GM21576 (cell line): ENCODE measurements at regions not wholly inside any gene's neighbourhood (a gene's known extent, or its start where the extent isn't known, plus 50 kb on each side); places are given as distances from the start of the nearest gene placed in this dataset.
"Not testable (repeated sequence)": the region's sequence is repeated elsewhere in the genome, so short reads cannot be mapped to it uniquely, and the experiment has no call there.

Experiments used
- ATAC-seq: cut with Tn5 transposase; IDR thresholded peaks from one replicate; pipeline ENCODE4 v1.9.1; 2021; ENCODE audit warnings: mild to moderate bottlenecking, moderate library complexity; ENCODE audit not compliant: unreplicated experiment

DNA sequence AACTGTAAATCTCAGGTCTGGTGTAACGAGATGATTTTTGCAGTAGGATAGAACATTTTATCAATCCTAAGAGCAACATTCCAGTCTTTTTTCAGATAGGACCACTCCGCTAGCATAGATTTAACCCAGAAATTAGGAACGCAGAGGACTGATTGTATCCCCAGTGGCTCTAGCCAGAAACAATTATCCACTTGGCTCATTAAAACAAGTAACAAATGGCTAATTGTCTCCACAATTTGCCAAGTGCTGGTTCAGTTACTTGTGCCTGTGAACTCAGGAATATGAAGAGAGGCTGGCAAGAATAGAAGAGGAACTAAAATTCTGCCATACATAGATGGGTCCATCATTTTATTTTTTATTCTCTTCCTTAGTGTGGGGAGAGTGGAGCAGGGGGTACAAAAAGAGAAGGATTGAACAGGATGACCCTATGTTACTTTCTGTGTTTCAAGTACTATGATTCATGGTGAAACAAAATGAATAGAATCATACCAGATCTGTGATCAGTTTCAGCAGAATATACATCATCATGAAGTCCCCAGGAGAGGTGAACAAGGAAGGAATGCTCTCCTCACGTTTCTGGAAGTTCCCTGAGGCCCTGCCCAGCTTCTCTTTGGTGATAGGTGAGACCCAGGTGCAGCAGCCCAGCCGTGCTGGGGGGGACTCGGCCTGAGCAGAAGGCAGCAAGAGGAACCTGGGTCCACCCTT lies 121.6 kb downstream of the ARL4C start:
- ATAC-seq = no peak

DNA sequence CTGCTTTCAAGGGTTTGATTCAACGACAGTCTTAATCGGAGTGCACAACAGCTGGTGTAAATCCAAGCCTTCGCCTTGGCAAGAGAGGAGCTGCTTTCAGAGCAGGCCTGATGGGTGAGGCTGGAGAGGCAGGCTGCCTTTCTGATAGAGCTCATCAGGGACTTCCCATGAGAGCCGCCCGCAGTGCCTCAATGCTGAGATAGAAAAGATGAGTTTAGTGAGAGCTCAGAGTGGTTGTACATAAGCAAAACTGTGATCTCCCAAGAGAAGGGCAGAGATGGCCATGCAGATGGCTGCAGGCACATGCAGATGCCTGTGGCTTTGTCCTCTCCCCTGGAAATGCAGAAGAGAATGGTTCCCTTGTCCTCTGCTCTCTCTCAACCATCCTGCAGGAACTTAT lies 122.1 kb downstream of the ARL4C start:
- no peak for ATAC-seq

DNA sequence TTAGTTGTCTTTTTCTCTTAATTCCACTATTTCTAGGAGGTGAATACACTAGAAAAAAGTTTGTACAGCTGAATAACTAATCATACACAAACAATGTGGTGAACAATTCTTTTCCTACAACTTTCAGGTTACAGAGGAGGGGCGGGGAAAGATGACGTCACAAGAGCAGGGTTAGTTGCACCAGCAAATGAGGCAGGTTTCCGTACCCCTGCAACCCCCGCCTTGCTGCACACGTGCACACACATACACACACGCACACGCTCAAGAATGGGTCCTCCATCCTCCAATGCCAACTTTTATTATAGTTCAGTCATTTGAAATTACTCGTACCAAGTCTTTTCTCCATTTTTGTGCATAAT lies 122.8 kb downstream of the ARL4C start:
- ATAC-seq = no peak

DNA sequence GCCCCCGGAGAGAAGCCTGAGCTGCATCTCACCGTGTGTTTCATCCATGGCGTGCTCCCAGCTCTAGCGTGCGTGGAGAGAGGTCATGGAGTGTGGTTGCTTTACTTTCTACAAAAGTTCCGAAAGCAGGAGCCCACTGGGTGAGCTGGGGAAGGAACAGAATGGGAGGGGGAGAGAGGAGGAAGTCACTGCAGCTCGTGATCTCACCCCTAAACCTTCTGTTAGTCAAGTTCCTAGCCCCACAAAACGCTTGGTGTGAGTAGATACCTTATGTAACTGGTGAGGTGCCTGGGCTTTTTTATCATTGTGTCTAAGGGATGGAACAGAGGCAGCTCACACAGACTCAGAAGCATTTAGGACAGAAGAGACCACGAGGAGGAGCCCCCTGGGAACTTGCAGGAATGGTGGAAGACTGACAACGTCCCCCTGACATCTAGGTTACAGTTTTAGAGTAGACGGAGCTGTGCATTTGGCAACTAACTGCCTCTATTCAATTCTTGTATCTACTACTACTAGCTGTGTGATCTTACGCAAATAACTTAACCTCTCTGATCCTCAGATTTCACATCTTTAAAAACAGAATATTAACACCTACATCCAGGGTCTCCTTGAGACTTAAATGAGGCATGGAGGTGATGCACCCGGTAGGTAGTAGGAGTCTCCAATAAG lies 123.3 kb downstream of the ARL4C start:
- ATAC-seq = no peak

DNA sequence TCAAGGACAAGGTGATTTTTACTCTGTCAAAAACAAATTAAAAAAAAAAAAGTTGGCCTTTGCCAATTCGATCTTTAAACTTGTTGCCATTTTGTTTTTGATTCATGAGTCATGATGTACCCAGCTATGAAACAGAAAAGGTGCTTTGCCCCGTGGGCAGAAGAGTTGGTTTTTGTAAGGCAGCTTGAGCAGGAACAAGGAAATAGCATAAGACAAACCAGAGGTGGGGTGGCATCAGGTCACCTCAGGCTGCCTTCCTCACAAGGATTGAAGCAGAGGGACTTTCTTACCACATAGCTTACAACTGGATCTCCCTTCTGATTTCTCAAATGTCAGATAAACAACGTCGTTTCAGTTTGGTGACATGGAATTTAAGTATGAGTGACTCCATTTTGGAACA lies 123.8 kb downstream of the ARL4C start:
- ATAC-seq = no peak

DNA sequence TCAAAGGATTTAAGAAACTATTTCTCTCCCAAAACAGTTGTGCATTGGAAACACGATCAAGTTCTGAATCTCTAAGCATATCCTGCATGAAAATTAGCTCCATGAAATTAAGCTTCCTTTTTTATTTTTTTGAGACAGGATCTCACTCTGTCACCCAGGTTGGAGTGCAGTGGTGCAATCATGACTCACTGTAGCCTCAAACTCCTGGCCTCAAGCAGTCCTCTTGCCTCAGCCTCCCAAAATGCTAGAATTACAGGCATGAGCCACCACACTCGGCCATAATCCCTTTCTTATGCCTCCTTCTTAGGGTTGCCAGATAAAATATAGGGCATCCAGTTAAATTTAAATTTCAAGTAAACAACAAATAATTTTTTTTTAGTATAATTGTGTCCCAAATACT lies 124.4 kb downstream of the ARL4C start:
- ATAC-seq = no peak

DNA sequence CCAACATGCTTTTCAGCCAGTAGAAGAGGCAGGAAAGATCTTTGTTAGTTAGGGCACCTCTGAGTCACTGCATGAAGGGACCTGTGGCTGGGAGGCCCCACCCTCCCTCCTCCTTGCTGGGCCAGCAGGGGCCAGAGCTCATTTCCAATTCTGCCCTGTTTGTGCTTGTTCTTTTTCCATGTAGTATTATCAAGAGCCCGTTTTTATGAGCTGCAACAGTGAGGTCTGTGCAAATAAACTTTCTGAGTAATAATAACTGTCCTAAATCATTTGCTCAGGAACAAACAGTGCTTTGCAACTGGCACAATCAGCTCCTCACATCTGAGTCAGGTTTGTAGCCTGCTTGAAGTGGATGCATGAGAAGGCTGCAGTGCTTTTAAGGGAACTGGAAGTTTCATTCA lies 128.0 kb downstream of the ARL4C start:
- no peak for ATAC-seq

DNA sequence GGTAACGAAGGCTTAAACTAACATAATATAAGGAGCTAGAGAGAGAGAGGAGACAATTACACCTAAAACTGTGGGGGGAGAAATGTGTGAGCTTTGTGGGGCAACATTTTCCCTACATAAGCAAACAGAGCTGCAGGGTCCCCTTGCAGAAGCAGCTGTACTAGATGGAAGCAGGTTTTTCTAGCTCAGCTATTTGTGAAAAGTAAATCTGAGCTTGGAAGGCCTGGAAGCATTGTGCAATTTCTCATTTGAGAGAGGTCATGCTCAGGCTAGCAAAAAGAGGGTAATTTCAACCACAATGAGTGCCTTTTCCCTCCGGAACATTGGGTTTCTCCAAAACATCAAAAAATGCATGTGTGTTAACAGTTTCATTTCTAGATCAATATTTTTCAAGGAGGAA lies 130.0 kb downstream of the ARL4C start:
- ATAC-seq = no peak

DNA sequence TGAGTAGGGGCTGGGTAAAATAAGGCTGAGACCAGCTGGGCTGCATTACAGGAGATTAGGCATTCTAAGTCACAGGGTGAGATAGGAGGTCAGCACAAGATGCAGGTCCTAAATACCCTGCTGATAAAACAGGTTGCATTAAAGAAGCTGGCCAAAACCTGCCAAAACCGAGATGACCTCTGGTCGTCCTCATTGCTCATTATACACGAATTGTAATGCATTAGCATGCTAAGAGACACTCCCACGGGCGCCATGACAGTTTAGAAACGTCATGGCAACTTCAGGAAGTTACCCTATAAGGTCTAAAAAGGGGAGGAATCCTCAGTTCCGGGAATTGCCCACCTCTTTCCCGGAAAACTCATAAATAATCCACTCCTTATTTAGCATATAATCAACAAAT lies 132.2 kb downstream of the ARL4C start:
- no peak for ATAC-seq

DNA sequence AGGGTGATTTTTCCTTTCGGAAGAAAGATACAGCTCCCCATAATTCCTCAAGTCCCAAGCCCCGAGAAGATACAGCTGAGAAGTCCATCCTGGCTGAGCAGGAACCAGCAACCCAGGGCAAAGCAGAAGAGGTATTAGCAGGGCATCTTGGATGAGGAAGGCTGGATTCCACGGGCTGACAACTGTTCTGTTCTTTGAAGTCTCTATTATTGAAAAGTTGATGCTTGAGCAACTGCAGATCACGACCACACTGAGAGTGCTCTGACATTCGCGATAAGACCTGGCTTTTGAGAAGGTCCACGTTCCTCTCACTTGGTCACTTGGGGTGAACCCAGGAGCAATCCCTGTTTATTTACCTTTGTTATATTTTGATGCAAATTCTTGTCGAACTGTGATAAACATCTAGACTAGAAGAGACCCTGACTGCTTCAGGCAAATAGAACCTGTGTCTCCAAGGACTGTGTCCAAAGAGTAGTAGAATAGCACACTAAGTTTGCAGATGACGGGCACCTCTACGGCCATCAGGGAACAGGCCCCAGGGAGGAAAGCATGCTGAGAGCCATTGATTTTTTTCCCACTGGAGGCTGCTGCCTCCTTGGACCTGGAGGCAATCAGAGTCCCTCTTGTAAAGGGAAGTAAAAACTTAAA lies 133.1 kb downstream of the ARL4C start:
- no peak for ATAC-seq

DNA sequence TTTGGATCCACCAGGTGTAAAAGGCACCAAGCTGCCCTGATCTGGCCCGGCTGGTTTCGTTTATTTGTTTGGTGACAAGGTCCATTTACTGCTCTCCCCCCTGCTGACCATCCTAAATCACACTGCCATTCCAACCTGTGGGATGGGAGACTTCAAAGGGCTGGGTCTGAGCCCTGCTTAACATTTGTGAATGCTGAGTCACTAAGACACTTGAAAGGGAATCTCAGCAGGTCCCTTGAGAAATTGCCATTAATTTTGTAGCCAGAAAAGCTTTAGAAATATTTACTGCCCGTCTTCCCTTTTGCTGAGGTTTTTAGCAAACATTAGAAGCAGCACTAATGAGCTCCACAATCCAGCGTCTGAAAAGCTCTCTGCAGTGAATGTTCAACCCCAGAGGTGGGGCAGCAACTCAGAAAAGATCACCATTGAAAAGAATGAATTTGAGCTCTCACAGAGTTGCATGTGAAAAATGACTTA lies 133.8 kb downstream of the ARL4C start:
- no peak for ATAC-seq

DNA sequence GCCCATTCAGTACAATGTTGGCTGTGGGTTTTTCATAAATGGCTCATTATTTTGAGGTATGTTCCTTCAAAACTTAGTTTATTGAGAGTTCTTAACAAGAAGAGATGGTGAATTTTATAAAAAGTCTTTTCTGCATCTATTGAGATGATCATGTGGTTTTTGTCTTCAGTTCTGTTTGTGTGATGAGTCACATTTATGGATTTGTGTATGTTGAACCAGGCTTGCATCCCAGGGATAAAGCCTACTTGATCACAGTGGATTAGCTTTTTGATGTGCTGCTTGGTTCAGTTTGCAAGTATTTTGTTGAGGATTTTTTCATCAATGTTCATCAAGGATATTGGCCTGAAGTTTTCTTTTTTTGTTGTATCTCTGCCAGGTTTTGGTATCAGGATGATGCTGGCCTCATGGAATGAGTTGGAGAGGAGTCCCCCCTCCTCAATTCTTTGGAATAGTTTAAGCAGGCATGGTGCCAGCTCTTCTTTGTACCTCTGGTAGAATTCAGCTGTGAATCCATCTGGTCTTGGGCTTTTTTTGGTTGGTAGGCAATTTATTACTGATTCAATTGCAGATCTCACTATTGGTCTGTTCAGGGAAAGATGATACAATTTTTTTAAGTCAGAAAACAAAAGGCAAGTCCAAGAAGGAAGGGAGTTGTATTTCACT lies 136.4 kb downstream of the ARL4C start:
- not testable (repeated sequence) for ATAC-seq

DNA sequence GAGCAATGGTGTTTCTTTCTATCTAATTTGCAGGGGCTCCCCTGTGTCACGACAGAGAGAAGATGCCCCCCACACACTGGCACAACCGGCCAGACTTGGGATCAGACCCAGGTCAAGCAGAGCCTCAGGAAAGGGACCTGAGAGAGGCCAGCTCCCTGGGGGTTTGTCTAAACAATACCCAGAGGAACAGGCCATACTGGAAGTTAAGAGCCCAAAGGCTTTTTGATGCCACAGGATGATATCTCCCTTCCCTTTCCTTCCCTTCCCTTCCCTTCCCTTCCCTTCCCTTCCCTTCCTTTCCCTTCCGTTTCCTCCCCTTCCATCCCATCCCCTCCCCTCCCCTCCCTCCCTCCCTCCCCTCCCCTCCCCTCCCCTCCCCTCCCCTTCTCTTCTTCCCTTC lies 139.2 kb downstream of the ARL4C start:
- ATAC-seq = no peak

DNA sequence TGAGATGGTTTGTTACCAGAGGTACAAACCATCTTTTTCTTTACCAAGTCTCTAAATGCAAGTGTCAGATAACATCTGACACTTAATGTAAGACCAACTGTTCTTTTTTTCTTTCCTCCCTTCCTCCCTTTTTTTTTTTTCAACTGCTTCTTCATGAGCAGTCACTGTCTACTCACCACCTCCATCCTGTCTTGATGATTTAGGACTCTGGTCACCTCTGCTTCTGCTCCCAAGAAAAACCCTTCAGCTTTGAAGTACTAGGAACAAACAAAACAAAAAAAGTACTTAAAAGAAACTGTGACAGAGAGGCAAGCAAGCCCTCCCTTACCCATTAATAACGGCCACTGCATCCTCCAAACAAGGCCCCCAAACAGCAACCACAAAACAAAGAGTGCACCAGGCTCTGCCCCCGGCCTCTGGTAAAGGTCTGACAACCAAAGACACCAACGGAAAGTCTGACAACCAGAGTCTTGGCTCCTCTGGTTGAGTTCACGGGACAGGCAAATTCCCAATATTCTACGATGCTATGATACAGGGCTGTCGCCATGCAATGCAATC lies 141.0 kb downstream of the ARL4C start:
- ATAC-seq = no peak

DNA sequence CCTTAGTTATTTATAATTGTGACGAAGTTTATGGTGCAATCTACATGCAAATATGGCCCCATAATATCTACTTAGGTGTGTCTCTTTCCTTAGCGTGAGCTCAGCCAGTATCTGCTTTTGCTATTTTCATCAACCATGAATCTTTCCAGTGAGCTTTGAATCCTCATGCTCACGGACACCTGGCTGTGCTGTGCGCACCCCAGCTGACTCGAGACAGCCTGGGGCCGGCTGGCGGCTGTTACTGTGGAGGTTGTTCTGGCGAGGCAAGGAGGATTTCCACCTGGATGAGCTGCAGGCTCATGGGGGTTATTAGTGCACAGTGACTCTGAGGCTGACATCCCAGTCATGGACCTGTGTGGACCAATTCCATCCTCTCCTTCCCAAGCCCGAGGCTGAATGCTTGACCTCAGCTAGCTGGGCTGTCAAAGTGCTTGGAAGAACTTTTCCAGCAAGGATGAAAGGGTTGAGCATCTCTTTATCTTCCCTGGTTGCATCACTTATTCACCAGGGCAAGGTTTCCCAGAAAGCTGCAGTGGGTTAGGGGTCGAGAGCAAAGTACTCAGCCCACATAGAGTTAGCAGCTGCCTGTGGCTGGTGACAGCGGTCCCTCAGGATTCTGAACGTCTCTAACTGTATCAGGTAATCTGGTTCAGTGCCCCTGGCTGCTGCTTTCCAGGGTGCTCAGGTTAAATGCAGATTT lies 141.7 kb downstream of the ARL4C start:
- no peak for ATAC-seq

DNA sequence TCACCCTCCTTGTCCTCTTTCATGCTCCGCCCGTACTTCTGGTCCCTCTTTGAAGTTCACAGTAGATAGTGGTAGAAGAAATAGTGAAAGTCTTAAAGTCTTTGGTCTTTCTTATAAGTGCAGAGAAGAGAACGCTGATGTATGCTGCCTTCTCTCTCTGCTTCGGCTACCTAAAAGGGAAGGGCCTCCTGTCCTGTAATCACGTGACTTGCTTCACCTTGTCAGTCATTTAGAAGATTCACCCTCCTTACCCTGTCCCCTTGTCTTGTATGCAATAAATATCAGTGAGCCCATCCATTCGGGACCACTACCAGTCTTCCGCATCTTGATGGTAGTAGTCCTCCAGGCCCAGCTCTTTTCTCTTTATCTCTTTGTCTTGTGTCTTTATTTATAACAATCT lies 144.6 kb downstream of the ARL4C start:
- no peak for ATAC-seq

DNA sequence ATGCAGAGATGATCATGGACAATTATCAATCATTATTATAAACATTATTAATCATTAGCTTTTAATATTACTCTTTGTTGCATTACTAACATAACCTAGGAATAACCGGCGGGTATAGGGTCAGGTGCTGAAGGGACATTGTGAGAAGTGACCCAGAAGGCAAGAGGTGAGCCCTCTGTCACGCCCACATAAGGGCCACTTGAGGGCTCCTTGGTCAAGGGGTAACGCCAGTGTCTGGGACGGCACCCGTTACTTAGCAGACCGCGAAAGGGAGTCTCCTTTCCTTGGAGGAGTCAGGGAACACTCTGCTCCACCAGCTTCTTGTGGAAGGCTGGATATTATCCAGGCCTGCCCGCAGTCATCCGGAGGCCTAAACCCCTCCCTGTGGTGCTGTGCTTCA lies 145.0 kb downstream of the ARL4C start:
- not testable (repeated sequence) for ATAC-seq

DNA sequence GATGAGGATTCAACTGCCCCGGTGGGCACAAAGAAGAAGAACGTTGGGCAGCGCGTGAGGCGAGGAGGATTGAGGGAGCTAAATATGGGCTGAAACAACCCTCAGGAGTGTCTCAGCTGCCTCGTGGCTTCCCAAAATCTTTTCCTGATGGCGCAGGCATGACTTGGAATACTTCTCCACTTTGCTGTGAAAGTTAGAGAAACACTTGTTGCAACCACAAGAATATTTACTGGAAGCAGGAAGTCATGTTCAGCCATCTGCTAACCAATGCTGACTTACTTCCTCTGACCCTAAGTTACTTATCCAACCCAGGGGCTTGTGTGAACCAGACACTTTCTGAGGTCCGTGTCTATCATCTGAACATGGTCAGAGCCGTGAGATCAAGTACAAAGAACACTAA lies 148.8 kb downstream of the ARL4C start:
- ATAC-seq = no peak

DNA sequence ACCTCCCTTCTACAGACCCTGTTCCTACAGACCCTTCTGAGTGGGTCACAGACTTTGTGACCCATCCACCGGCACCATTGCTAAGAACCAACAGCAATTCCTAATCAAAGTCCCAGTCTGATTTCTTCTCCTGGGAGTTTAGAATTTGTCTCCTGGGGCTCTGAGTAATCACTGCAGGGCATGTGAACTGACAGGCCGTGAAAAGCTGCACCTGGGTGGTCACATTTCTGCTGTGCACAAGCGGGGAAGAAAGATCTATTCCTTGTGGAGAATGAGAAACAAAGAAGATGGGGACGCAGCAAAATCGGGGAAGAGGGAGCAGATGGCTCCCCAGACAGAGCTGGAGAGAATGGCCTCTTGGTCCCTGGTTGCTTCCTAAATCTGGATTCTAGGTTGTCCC lies 151.0 kb downstream of the ARL4C start:
- ATAC-seq = no peak

DNA sequence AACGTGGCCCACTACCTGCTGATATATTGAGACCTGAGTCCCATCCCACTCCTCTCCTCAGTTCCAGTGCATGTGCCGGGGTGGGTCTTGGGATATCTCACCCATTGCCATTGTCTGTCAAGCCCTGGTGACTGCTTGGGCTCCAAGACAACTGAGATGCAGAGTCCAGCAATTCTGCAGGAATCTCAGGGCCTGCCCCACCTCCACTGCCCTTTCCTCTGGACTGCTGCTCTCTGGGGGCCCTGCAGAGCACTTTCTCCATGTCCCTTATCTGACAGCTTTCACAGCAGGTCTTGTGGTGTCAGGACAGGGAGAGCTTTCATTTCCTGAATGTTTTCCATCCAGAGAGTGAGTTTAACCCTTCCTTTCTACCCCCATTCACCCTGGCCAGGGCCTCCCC lies 152.9 kb downstream of the ARL4C start:
- no peak for ATAC-seq

DNA sequence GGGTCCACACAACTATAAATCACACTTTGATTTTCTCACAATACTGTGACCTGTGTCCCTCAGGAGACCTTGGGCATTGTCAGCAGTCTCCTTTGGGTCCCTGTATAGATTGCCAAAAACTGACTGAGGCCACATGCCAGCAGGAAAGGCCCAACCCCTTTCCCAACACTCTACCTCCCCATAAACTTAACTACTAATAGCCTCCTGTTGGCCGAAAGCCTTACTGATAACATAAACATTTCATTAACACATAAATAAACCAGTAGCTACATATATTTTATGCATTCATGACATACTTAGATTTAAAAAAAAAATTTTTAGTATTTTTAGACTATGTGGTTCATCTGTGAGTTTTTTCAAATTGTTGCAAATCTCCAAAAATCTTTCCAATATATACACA lies 153.5 kb downstream of the ARL4C start:
- no peak for ATAC-seq
